Embryonic facial prominence (tissue), 1 donor: ENCODE measurements at regions not wholly inside any gene's neighbourhood (a gene's known extent, or its start where the extent isn't known, plus 50 kb on each side); places are given as distances from the start of the nearest gene placed in this dataset.

Experiments used
- DNase-seq: peaks from one replicate; pipeline ENCODE4 v3.0.0-alpha.2; 2016; ENCODE audit errors: extremely low spot score

- no peak for DNase-seq
These were observed 925.1 kb upstream of the TENM4 start for GRCh38 chr11:80365980-80366379.

GRCh38 chr11:80365076-80365725 lies 924.4 kb upstream of the TENM4 start:
- DNase-seq: no peak

- DNase-seq: no peak
These were observed 921.9 kb upstream of the TENM4 start for GRCh38 chr11:80362563-80363340.

GRCh38 chr11:80355251-80355650 lies 914.4 kb upstream of the TENM4 start:
- DNase-seq: no peak

GRCh38 chr11:80350541-80350940 lies 909.7 kb upstream of the TENM4 start:
- no peak for DNase-seq

GRCh38 chr11:80349997-80350396 lies 909.2 kb upstream of the TENM4 start:
- no peak for DNase-seq

GRCh38 chr11:80346353-80347059 lies 905.7 kb upstream of the TENM4 start:
- no peak for DNase-seq

- DNase-seq: no peak
These were observed 902.6 kb upstream of the TENM4 start for GRCh38 chr11:80343436-80343835.

GRCh38 chr11:80338231-80338630 lies 897.4 kb upstream of the TENM4 start:
- DNase-seq: no peak

- no peak for DNase-seq
These were observed 890.9 kb upstream of the TENM4 start for GRCh38 chr11:80331694-80332093.

- no peak for DNase-seq
These were observed 889.4 kb upstream of the TENM4 start for GRCh38 chr11:80330264-80330663.

- no peak for DNase-seq
These were observed 887.9 kb upstream of the TENM4 start for GRCh38 chr11:80328774-80329173.

GRCh38 chr11:80327956-80328614 lies 887.3 kb upstream of the TENM4 start:
- no peak for DNase-seq

GRCh38 chr11:80321786-80322185 lies 881.0 kb upstream of the TENM4 start:
- DNase-seq: no peak

GRCh38 chr11:80320765-80321164 lies 879.9 kb upstream of the TENM4 start:
- DNase-seq: no peak

- DNase-seq: no peak
These were observed 879.4 kb upstream of the TENM4 start for GRCh38 chr11:80320226-80320625.

- no peak for DNase-seq
These were observed 876.8 kb upstream of the TENM4 start for GRCh38 chr11:80317612-80318011.

- no peak for DNase-seq
These were observed 874.4 kb upstream of the TENM4 start for GRCh38 chr11:80315200-80315599.

GRCh38 chr11:80309301-80309700 lies 868.5 kb upstream of the TENM4 start:
- no peak for DNase-seq

GRCh38 chr11:80307676-80308075 lies 866.8 kb upstream of the TENM4 start:
- DNase-seq: no peak

- DNase-seq: no peak
These were observed 857.2 kb upstream of the TENM4 start for GRCh38 chr11:80297858-80298632.

GRCh38 chr11:80293293-80293692 lies 852.5 kb upstream of the TENM4 start:
- no peak for DNase-seq
